ENCODE measurements at regions not wholly inside any gene's neighbourhood (a gene's known extent, or its start where the extent isn't known, plus 50 kb on each side); places are given as distances from the start of the nearest gene placed in this dataset.

DNA sequence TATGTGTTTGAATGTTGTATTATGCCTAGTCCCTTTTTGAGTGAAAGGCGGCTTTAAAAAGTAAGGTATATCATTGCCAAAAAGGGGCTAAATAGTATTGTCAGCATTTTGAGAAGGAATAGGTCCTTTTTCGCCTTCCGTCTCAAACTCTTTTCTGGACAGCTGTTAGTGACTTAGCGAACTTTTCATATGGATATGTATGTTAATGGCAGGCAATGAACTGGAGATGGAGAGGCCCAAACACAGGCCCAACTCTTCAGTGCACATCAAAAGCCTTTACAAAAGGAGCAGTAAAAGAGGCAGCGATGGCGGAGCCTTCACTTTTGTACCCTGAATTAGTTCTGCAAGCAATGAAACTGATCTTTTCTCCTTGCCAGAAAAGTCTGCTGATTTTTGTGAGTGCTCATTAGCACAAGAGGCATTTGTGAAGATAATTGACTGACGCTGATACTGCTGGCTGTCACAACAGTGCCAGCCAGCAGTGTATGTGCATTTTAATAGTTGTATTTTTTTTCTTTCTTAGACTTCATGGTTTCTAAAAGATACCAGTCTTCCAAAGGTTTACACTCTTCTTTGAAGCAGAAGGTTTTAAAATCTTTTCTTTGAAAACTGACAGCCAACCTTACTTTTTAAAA, 243.7 kb upstream of the SP8 start:
- H3K9ac ChIP-seq (ENCODE audit: low read depth, low read length), result no peak overlapping the region
- no peaks in the 10 kb centered on the region for H3K9me3 ChIP-seq (ENCODE audit: insufficient read depth, low read length, severe bottlenecking)
- ATAC-seq (ENCODE audit: insufficient read depth, low read depth), result no peak
- H4K20me1 ChIP-seq (ENCODE audit: insufficient read depth, low read length), result no peaks in the 10 kb centered on the region
- H2AFZ ChIP-seq (ENCODE audit: low read depth, low read length), result no peak overlapping the region
- H3K4me1 ChIP-seq (ENCODE audit: insufficient read depth, low read length), result no peaks in the 10 kb centered on the region
- no peak overlapping the region for H3K4me2 ChIP-seq (ENCODE audit: insufficient read depth, low read length)
- H3K4me3 ChIP-seq (ENCODE audit: low read depth in 1 of 2, low read length in 2 of 2), result no peak overlapping the region
- H3K36me3 ChIP-seq (ENCODE audit: insufficient read depth, low read length), result no peaks in the 10 kb centered on the region
- no peak for TF ChIP-seq EZH2 (IDR thresholded peaks at IDR 0.05; ENCODE audit: borderline replicate concordance, low read depth, low read length, severe bottlenecking)
- TF ChIP-seq, protein P1, sequence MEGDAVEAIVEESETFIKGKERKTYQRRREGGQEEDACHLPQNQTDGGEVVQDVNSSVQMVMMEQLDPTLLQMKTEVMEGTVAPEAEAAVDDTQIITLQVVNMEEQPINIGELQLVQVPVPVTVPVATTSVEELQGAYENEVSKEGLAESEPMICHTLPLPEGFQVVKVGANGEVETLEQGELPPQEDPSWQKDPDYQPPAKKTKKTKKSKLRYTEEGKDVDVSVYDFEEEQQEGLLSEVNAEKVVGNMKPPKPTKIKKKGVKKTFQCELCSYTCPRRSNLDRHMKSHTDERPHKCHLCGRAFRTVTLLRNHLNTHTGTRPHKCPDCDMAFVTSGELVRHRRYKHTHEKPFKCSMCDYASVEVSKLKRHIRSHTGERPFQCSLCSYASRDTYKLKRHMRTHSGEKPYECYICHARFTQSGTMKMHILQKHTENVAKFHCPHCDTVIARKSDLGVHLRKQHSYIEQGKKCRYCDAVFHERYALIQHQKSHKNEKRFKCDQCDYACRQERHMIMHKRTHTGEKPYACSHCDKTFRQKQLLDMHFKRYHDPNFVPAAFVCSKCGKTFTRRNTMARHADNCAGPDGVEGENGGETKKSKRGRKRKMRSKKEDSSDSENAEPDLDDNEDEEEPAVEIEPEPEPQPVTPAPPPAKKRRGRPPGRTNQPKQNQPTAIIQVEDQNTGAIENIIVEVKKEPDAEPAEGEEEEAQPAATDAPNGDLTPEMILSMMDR (IDR thresholded peaks at IDR 0.05; ENCODE audit: borderline replicate concordance, extremely low read depth, low read length, poor library complexity, severe bottlenecking), result no peak
- H3K27ac ChIP-seq (ENCODE audit: low read length), result no peak overlapping the region
- no peaks in the 10 kb centered on the region for H3K27me3 ChIP-seq (ENCODE audit: insufficient read depth, low read length, poor library complexity)
- no peak for DNase-seq
- H3K79me2 ChIP-seq (ENCODE audit: insufficient read depth, low read length), result no peaks in the 10 kb centered on the region

- Histone ChIP-seq H3K27ac (ENCODE audit: low read length) (no peak overlapping the region), H2AFZ (ENCODE audit: low read depth, low read length) (no peak overlapping the region), H3K79me2 (ENCODE audit: insufficient read depth, low read length) (no peaks in the 10 kb centered on the region), H3K9ac (ENCODE audit: low read depth, low read length) (no peak overlapping the region), H3K4me3 (ENCODE audit: low read depth in 1 of 2, low read length in 2 of 2) (no peak overlapping the region), H4K20me1 (ENCODE audit: insufficient read depth, low read length) (no peaks in the 10 kb centered on the region), H3K4me2 (ENCODE audit: insufficient read depth, low read length) (no peak overlapping the region), H3K4me1 (ENCODE audit: insufficient read depth, low read length) (no peaks in the 10 kb centered on the region), H3K9me3 (ENCODE audit: insufficient read depth, low read length, severe bottlenecking) (no peaks in the 10 kb centered on the region), H3K27me3 (ENCODE audit: insufficient read depth, low read length, poor library complexity) (no peaks in the 10 kb centered on the region), H3K36me3 (ENCODE audit: insufficient read depth, low read length) (no peaks in the 10 kb centered on the region)
- DNase-seq (no peak), ATAC-seq (ENCODE audit: insufficient read depth, low read depth) (no peak)
- TF ChIP-seq EZH2 (IDR thresholded peaks at IDR 0.05; ENCODE audit: borderline replicate concordance, low read depth, low read length, severe bottlenecking), result no peak
- TF ChIP-seq, protein P1 (IDR thresholded peaks at IDR 0.05; ENCODE audit: borderline replicate concordance, extremely low read depth, low read length, poor library complexity, severe bottlenecking), result no peak
Measured at GRCh38 chr7:21041252-21041651, 254.6 kb upstream of the SP8 start.

- Histone ChIP-seq H3K27ac (ENCODE audit: low read length) (no peak overlapping the region), H4K20me1 (ENCODE audit: insufficient read depth, low read length) (no peaks in the 10 kb centered on the region), H3K79me2 (ENCODE audit: insufficient read depth, low read length) (no peaks in the 10 kb centered on the region), H3K4me2 (ENCODE audit: insufficient read depth, low read length) (no peak overlapping the region), H3K9me3 (ENCODE audit: insufficient read depth, low read length, severe bottlenecking) (no peaks in the 10 kb centered on the region), H3K9ac (ENCODE audit: low read depth, low read length) (no peak overlapping the region), H3K4me3 (ENCODE audit: low read depth in 1 of 2, low read length in 2 of 2) (no peak overlapping the region), H3K36me3 (ENCODE audit: insufficient read depth, low read length) (no peaks in the 10 kb centered on the region), H3K4me1 (ENCODE audit: insufficient read depth, low read length) (no peaks in the 10 kb centered on the region), H3K27me3 (ENCODE audit: insufficient read depth, low read length, poor library complexity) (no peaks in the 10 kb centered on the region), H2AFZ (ENCODE audit: low read depth, low read length) (no peak overlapping the region)
- ATAC-seq (ENCODE audit: insufficient read depth, low read depth) (no peak), DNase-seq (no peak)
- TF ChIP-seq, protein P1 (IDR thresholded peaks at IDR 0.05; ENCODE audit: borderline replicate concordance, extremely low read depth, low read length, poor library complexity, severe bottlenecking), result no peak
- no peak for TF ChIP-seq EZH2 (IDR thresholded peaks at IDR 0.05; ENCODE audit: borderline replicate concordance, low read depth, low read length, severe bottlenecking)
Measured at GRCh38 chr7:21041666-21042065, 255.0 kb upstream of the SP8 start.

All from DND-41 (cell line).